CD4-positive, alpha-beta T cell treated with Interleukin-2 at 100 ng/mL for 4 hours (primary cell): ENCODE measurements at regions not wholly inside any gene's neighbourhood (a gene's known extent, or its start where the extent isn't known, plus 50 kb on each side); places are given as distances from the start of the nearest gene placed in this dataset.
"Not testable (repeated sequence)": the region's sequence is repeated elsewhere in the genome, so short reads cannot be mapped to it uniquely, and the experiment has no call there.

ENCODE experiments used
- DNase-seq: peaks from one replicate; pipeline ENCODE4 v3.0.0-alpha.2; 2020; ENCODE audit warnings: low spot score

GRCh38 chr2:75324861-75325284 is 125.6 kb upstream of the TACR1 start:
- no peak for DNase-seq

GRCh38 chr2:75324141-75324540 is 124.8 kb upstream of the TACR1 start:
- DNase-seq = no peak

GRCh38 chr2:75321599-75321922 is 122.2 kb upstream of the TACR1 start:
- DNase-seq = no peak

- no peak for DNase-seq
Measured at GRCh38 chr2:75320898-75321598, 121.7 kb upstream of the TACR1 start.

GRCh38 chr2:75319951-75320350 is 120.6 kb upstream of the TACR1 start:
- DNase-seq = no peak

- DNase-seq = no peak
Measured at GRCh38 chr2:75317802-75318201, 118.5 kb upstream of the TACR1 start.

- no peak for DNase-seq
Measured at GRCh38 chr2:75317316-75317715, 118.0 kb upstream of the TACR1 start.

- no peak for DNase-seq
Measured at GRCh38 chr2:75315436-75315835, 116.1 kb upstream of the TACR1 start.

- DNase-seq = no peak
Measured at GRCh38 chr2:75311993-75312392, 112.7 kb upstream of the TACR1 start.

GRCh38 chr2:75311521-75311920 is 112.2 kb upstream of the TACR1 start:
- DNase-seq = no peak

- DNase-seq = no peak
Measured at GRCh38 chr2:75310876-75311275, 111.6 kb upstream of the TACR1 start.

GRCh38 chr2:75309596-75310463 is 110.5 kb upstream of the TACR1 start:
- no peak for DNase-seq

GRCh38 chr2:75303227-75303626 is 103.9 kb upstream of the TACR1 start:
- no peak for DNase-seq

GRCh38 chr2:75294362-75294761 is 95.0 kb upstream of the TACR1 start:
- DNase-seq = no peak

GRCh38 chr2:75292826-75293225 is 93.5 kb upstream of the TACR1 start:
- no peak for DNase-seq

GRCh38 chr2:75290600-75291150 is 91.4 kb upstream of the TACR1 start:
- no peak for DNase-seq

- no peak for DNase-seq
Measured at GRCh38 chr2:75289771-75290170, 90.5 kb upstream of the TACR1 start.

- DNase-seq = not testable (repeated sequence)
Measured at GRCh38 chr2:75289178-75289577, 89.9 kb upstream of the TACR1 start.

GRCh38 chr2:75288760-75289159 is 89.4 kb upstream of the TACR1 start:
- no peak for DNase-seq

- no peak for DNase-seq
Measured at GRCh38 chr2:75287624-75288316, 88.5 kb upstream of the TACR1 start.

- DNase-seq = no peak
Measured at GRCh38 chr2:75284345-75284744, 85.0 kb upstream of the TACR1 start.

- no peak for DNase-seq
Measured at GRCh38 chr2:75278821-75279379, 79.6 kb upstream of the TACR1 start.
